Right lobe of liver (tissue), 6 donors: ENCODE measurements at regions not wholly inside any gene's neighbourhood (a gene's known extent, or its start where the extent isn't known, plus 50 kb on each side); places are given as distances from the start of the nearest gene placed in this dataset.

ENCODE experiments used
- ATAC-seq, 4 donors: fragments of 200-7000 bp; cut with Tn5 transposase; one replicate each; pipeline ENCODE4 v1.9.1; 2020; ENCODE audit warnings: mild to moderate bottlenecking in 4 of 4, moderate library complexity in 4 of 4
- DNase-seq, 3 donors: peaks; one replicate each; pipeline ENCODE4 v3.0.0-alpha.2; 2020
- H3K27ac ChIP-seq, 3 donors: fragments of 200-600 bp; one replicate each; pipeline ENCODE4 v1.8.0; 2022
- H3K27me3 ChIP-seq, 2 donors: fragments of 200-600 bp; one replicate each; pipeline ENCODE4 v1.8.0; 2022
- H3K36me3 ChIP-seq, 4 donors: fragments of 200-600 bp; sonication (generic) in 1 of 4; one replicate each; pipeline versions ENCODE4 v1.5.1 to v1.8.0; 2017 to 2022; ENCODE audit warnings: control low read depth in 1 of 4
- H3K4me1 ChIP-seq, 4 donors: fragments of 200-600 bp; sonication (generic) in 1 of 4; one replicate each; pipeline versions ENCODE4 v1.5.1 to v1.8.0; 2017 to 2022; ENCODE audit warnings: control low read depth in 1 of 4
- H3K4me3 ChIP-seq, 3 donors: fragments of 200-600 bp; one replicate each; pipeline ENCODE4 v1.8.0; 2022
- H3K9me3 ChIP-seq, 4 donors: fragments of 200-600 bp; sonication (generic) in 1 of 4; one replicate each; pipeline versions ENCODE4 v1.5.1 to v1.8.0; 2017 to 2022; ENCODE audit warnings: control low read depth in 1 of 4
- CTCF ChIP-seq, 4 donors: fragments of 200-600 bp in 3 of 4; fragments of 450-650 bp in 1 of 4; IDR thresholded peaks; one replicate each; pipeline versions ENCODE4 v1.5.1 to v1.8.0; 2016 to 2022; ENCODE audit warnings: antibody characterized with exemption in 4 of 4, mild to moderate bottlenecking in 2 of 4
- POLR2A ChIP-seq: fragments of 450-650 bp; IDR thresholded peaks from one replicate; pipeline ENCODE4 v1.6.1; 2017; ENCODE audit warnings: antibody characterized with exemption, mild to moderate bottlenecking
- WGBS: methylation state at CpG from one replicate; pipeline ENCODE4 v1.1.6; 2018; ENCODE audit warnings: low coverage, low lambda C conversion rate; ENCODE audit not compliant: insufficient coverage; ENCODE audit errors: missing lambda C conversion rate; 5-methylcytosine and 5-hydroxymethylcytosine counted together
- intact Hi-C, 2 donors: fragments of 100-400 bp; cut with DNase I; formaldehyde crosslinking; loops; one replicate each; pipeline versions ENCODE4 v1.11.2 to v1.14.1; 2022
- donor health status: DM: no; HTN: yes; CAD: no.
- donor health status: DM: no; HTN: no; CAD: no.
- donor health status: DM: no; HTN: no; CAD: no.
- donor health status: DM: no; HTN: yes; CAD: no.
- donor health status: DM: no; HTN: yes; CAD: no.

DNA sequence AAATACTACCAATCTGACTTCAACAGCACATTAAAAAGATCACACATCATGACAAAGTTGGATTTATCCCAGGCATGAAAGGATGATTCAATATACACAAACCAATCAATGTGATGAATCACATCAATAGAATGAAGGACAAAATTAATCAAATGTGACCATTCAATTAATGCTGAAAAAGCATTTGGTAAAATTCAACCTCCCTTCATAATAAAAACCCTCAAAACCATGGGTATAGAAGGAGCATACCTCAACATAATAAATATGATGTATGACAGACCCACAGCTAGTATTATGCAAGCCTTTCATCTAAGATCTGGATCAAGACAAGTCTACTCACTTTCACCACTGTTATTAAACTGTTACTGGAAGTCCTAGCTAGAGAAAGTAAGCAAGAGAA lies 921.7 kb upstream of the RAG2 start:
- Histone ChIP-seq H3K36me3 (no peaks in the 10 kb centered on the region), H3K9me3 (peaks cover 0 to 4% (median 0%) of the 10 kb centered on the region in 4 donors), H3K27me3 (no peaks in the 10 kb centered on the region), H3K27ac (no peak overlapping the region), H3K4me3 (no peak overlapping the region), H3K4me1 (no peaks in the 10 kb centered on the region)
- intact Hi-C loops: no loop called here
- no peak for ATAC-seq
- DNase-seq: no peak
- no peak for TF ChIP-seq POLR2A
- TF ChIP-seq CTCF (IDR thresholded peaks at IDR 0.05): no peak

DNA sequence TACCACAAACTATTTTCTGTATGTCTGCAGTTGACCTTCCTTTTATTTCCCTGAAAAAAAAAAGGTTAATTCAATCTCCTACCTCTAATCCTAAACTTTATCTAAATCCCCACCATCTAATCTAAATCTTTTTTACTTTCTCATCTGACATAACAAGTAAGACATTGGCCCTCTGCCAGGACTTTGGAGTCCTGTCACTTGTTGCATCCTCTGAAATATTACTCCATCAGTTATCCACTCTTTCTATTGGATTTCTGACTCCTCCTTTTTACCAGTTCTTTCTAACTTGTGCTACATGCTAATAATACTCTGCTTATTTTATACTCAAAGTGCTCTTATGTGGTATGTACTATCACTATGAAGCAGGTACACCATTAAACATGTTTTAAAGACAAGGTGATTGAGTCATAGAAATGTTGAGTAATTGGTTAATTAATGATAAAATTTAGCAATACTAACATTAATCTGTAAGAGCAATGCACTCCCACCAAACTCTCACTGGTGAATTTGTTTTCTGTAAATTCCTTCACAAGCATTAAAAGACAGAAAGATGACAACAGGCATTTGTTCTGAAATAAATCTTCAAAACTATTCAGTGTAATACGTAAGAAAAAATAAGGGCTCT lies 914.2 kb upstream of the RAG2 start:
- WGBS: 38% methylated on average over 1 of the region's 1 CpG
- no peak overlapping the region for H3K4me3 ChIP-seq
- no peaks in the 10 kb centered on the region for H3K36me3 ChIP-seq
- H3K9me3 ChIP-seq: no peaks in the 10 kb centered on the region
- no peaks in the 10 kb centered on the region for H3K4me1 ChIP-seq
- no peak overlapping the region for H3K27ac ChIP-seq
- H3K27me3 ChIP-seq: no peaks in the 10 kb centered on the region
- no peak for DNase-seq
- TF ChIP-seq CTCF (IDR thresholded peaks at IDR 0.05): no peak
- no peak for TF ChIP-seq POLR2A
- intact Hi-C loops: no loop called here
- ATAC-seq: no peak

GRCh38 chr11:37511425-37511933 lies 913.4 kb upstream of the RAG2 start:
- H3K4me1 ChIP-seq: no peaks in the 10 kb centered on the region
- no peak overlapping the region for H3K27ac ChIP-seq
- DNase-seq: no peak
- H3K36me3 ChIP-seq: no peaks in the 10 kb centered on the region
- no peak overlapping the region for H3K4me3 ChIP-seq
- intact Hi-C loops: no loop called here
- no peak for TF ChIP-seq POLR2A
- TF ChIP-seq CTCF (IDR thresholded peaks at IDR 0.05): no peak
- no peaks in the 10 kb centered on the region for H3K9me3 ChIP-seq
- H3K27me3 ChIP-seq: no peaks in the 10 kb centered on the region
- no peak for ATAC-seq
- 80% methylated on average over 1 of the region's 1 CpG for WGBS

DNA sequence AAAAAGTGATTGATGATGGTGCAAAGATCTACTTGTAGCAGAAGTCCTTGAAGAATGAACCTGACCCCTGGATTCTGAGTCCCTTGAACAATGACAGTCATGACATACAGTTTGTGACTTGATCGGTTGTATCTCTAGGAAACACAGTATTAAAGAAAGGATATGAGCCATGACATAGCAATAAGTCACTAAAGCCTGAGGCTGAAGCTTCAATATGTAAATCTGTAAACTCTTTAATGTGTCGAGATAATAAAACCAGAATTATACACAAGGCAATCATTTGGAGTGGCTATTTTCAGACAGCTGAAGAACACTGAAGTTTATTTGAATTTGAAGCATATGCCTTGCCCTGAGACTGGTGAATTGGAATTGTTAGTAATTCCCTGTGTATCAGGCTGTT lies 911.5 kb upstream of the RAG2 start:
- Histone ChIP-seq H3K9me3 (no peaks in the 10 kb centered on the region), H3K4me3 (no peak overlapping the region), H3K27ac (no peak overlapping the region), H3K27me3 (no peaks in the 10 kb centered on the region), H3K4me1 (no peaks in the 10 kb centered on the region), H3K36me3 (no peaks in the 10 kb centered on the region)
- WGBS: 50% methylated on average over 2 of the region's 2 CpGs
- DNase-seq: no peak
- intact Hi-C loops: no loop called here
- no peak for ATAC-seq
- no peak for TF ChIP-seq POLR2A
- TF ChIP-seq CTCF (IDR thresholded peaks at IDR 0.05): no peak

GRCh38 chr11:37506531-37506930 lies 908.5 kb upstream of the RAG2 start:
- no peak for DNase-seq

More at GRCh38 chr11:37506531-37506930, 908.5 kb upstream of the RAG2 start:
- Histone ChIP-seq H3K9me3 (no peaks in the 10 kb centered on the region), H3K4me3 (no peak overlapping the region), H3K36me3 (no peaks in the 10 kb centered on the region), H3K4me1 (no peaks in the 10 kb centered on the region), H3K27ac (no peak overlapping the region), H3K27me3 (no peaks in the 10 kb centered on the region)
- no peak for ATAC-seq
- intact Hi-C loops: no loop called here
- TF ChIP-seq CTCF (IDR thresholded peaks at IDR 0.05): no peak
- no peak for TF ChIP-seq POLR2A
- 43% methylated on average over 4 of the region's 4 CpGs for WGBS
